GM12878 (cell line): ENCODE measurements at regions not wholly inside any gene's neighbourhood (a gene's known extent, or its start where the extent isn't known, plus 50 kb on each side); places are given as distances from the start of the nearest gene placed in this dataset.

Experiments used
- BRCA1 ChIP-seq: IDR thresholded peaks from 2 replicates; pipeline ENCODE4 v1.6.1; 2011; ENCODE audit warnings: low read depth, low read length, improper control_type of control experiment
- DPF2 ChIP-seq: fragments of 450-650 bp; IDR thresholded peaks from 2 replicates; pipeline ENCODE4 v1.6.1; 2017; ENCODE audit warnings: mild to moderate bottlenecking
- EZH2 ChIP-seq: IDR thresholded peaks from 2 replicates; pipeline ENCODE4 v1.6.1; 2012; ENCODE audit warnings: low read depth, mild to moderate bottlenecking, control low read depth, inconsistent platforms, low read length, borderline replicate concordance; ENCODE audit not compliant: control insufficient read depth
- IKZF2 ChIP-seq, 2 experiments: fragments of 450-650 bp; IDR thresholded peaks; 2 replicates each; pipeline ENCODE4 v1.6.1; 2017; ENCODE audit warnings: mild to moderate bottlenecking in 2 of 2, moderate library complexity in 2 of 2
- KAT2A ChIP-seq: conservative IDR thresholded peaks from 2 replicates; pipeline ENCODE4 v1.6.1; 2011; ENCODE audit warnings: low read depth, low read length; ENCODE audit not compliant: control insufficient read depth
- KDM1A ChIP-seq: fragments of 200-600 bp; sonication (generic); IDR thresholded peaks from 2 replicates; pipeline ENCODE4 v1.6.1; 2016; ENCODE audit warnings: borderline replicate concordance
- MTA3 ChIP-seq: IDR thresholded peaks from 2 replicates; pipeline ENCODE4 v1.6.1; 2012; ENCODE audit warnings: low read length, inconsistent platforms, borderline replicate concordance
- NFYB ChIP-seq: IDR thresholded peaks from 2 replicates; pipeline ENCODE4 v1.6.1; 2011; ENCODE audit warnings: low read depth, mild to moderate bottlenecking, low read length, improper control_type of control experiment, moderate library complexity; ENCODE audit not compliant: insufficient read depth
- POLR2AphosphoS2 ChIP-seq: IDR thresholded peaks from 2 replicates; pipeline ENCODE4 v1.6.1; 2011; ENCODE audit warnings: low read depth, mild to moderate bottlenecking, low read length, improper control_type of control experiment, moderate library complexity
- RUNX3 ChIP-seq: IDR thresholded peaks from 2 replicates; pipeline ENCODE4 v1.6.1; 2012; ENCODE audit warnings: low read length, inconsistent platforms
- SMC3 ChIP-seq: IDR thresholded peaks from 2 replicates; pipeline ENCODE4 v1.6.1; 2011; ENCODE audit warnings: low read length, improper control_type of control experiment, borderline replicate concordance
- SREBF2 ChIP-seq: IDR thresholded peaks from 2 replicates; pipeline ENCODE4 v1.6.1; 2012; ENCODE audit warnings: mild to moderate bottlenecking, low read length
- TCF12 ChIP-seq: IDR thresholded peaks from 2 replicates; pipeline ENCODE4 v1.6.1; 2011; ENCODE audit warnings: low read depth, mild to moderate bottlenecking, low read length
- ZSCAN29 ChIP-seq: fragments of 450-650 bp; IDR thresholded peaks from 2 replicates; pipeline ENCODE4 v1.6.1; 2017; ENCODE audit warnings: mild to moderate bottlenecking, moderate library complexity
- TF ChIP-seq, protein P1 (sequence below): fragments of 450-650 bp; IDR thresholded peaks from 2 replicates; pipeline ENCODE4 v1.6.1; 2016; ENCODE audit warnings: mild to moderate bottlenecking
- TF ChIP-seq, protein P2 (sequence below): fragments of 450-650 bp; IDR thresholded peaks from 2 replicates; pipeline ENCODE4 v1.6.1; 2017; ENCODE audit warnings: mild to moderate bottlenecking, low read depth, inconsistent platforms; ENCODE audit not compliant: poor library complexity, severe bottlenecking
- TF ChIP-seq, protein P3 (sequence below): fragments of 450-650 bp; IDR thresholded peaks from 2 replicates; pipeline ENCODE4 v1.6.1; 2017; ENCODE audit warnings: mild to moderate bottlenecking
- TF ChIP-seq, protein P4 (sequence below): fragments of 450-650 bp; formaldehyde crosslinking; IDR thresholded peaks from 2 replicates; pipeline ENCODE4 v1.5.0; 2022; ENCODE audit warnings: mild to moderate bottlenecking, missing genetic modification characterization
- TF ChIP-seq, protein P5 (sequence below): IDR thresholded peaks from 2 replicates; pipeline ENCODE4 v1.6.1; 2012; ENCODE audit warnings: low read depth, low read length, improper control_type of control experiment
- TF ChIP-seq, protein P6 (sequence below): fragments of 150-350 bp; IDR thresholded peaks from 2 replicates; pipeline ENCODE4 v1.6.1; 2014; ENCODE audit warnings: mild to moderate bottlenecking, low read depth, low read length

DNA sequence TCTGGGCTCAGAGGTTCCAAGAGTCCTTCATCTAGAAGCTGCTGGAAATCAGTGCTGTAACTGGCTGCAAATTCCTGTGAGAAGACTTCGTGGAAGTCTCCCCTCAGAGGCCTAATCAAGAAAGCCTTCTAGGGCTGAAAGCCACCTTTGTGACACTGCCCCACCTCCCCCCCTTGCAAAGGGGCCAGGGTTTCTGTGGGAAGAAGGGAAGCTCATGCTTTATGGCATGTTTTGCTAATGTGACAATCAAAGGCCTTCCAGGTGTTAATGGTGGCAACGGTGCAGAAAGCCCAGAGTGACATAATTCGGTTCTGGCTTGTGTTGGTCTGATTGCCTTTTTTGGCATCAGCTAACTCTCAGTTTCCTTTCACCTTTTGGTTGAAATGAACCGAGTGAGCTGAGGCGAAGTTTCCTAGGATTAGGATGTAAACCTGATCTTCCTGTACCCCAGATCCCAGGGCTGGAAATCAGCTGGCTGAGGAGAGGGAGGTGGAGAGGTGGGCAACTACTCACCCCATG lies 126.9 kb upstream of the TRIB2 start (continued):
- TF ChIP-seq, protein P1, sequence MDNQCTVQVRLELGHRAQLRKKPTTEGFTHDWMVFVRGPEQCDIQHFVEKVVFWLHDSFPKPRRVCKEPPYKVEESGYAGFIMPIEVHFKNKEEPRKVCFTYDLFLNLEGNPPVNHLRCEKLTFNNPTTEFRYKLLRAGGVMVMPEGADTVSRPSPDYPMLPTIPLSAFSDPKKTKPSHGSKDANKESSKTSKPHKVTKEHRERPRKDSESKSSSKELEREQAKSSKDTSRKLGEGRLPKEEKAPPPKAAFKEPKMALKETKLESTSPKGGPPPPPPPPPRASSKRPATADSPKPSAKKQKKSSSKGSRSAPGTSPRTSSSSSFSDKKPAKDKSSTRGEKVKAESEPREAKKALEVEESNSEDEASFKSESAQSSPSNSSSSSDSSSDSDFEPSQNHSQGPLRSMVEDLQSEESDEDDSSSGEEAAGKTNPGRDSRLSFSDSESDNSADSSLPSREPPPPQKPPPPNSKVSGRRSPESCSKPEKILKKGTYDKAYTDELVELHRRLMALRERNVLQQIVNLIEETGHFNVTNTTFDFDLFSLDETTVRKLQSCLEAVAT, result no peak
- TF ChIP-seq POLR2AphosphoS2 (no peak), EZH2 (no peak), SREBF2 (no peak), BRCA1 (no peak), DPF2 (no peak), KAT2A (no peak), MTA3 (no peak), TCF12 (no peak), SMC3 (no peak), NFYB (no peak), KDM1A (no peak), RUNX3 (0 out of 2 replicates have a peak, but pooled peaks have one; percentile 14), IKZF2 (IDR thresholded peaks at IDR 0.05) (0 out of 4 replicates have a peak, but pooled peaks of 1 of the 2 experiments have one; percentile 14), ZSCAN29 (no peak)
- TF ChIP-seq, protein P2, sequence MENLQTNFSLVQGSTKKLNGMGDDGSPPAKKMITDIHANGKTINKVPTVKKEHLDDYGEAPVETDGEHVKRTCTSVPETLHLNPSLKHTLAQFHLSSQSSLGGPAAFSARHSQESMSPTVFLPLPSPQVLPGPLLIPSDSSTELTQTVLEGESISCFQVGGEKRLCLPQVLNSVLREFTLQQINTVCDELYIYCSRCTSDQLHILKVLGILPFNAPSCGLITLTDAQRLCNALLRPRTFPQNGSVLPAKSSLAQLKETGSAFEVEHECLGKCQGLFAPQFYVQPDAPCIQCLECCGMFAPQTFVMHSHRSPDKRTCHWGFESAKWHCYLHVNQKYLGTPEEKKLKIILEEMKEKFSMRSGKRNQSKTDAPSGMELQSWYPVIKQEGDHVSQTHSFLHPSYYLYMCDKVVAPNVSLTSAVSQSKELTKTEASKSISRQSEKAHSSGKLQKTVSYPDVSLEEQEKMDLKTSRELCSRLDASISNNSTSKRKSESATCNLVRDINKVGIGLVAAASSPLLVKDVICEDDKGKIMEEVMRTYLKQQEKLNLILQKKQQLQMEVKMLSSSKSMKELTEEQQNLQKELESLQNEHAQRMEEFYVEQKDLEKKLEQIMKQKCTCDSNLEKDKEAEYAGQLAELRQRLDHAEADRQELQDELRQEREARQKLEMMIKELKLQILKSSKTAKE, result no peak
- TF ChIP-seq, protein P3, sequence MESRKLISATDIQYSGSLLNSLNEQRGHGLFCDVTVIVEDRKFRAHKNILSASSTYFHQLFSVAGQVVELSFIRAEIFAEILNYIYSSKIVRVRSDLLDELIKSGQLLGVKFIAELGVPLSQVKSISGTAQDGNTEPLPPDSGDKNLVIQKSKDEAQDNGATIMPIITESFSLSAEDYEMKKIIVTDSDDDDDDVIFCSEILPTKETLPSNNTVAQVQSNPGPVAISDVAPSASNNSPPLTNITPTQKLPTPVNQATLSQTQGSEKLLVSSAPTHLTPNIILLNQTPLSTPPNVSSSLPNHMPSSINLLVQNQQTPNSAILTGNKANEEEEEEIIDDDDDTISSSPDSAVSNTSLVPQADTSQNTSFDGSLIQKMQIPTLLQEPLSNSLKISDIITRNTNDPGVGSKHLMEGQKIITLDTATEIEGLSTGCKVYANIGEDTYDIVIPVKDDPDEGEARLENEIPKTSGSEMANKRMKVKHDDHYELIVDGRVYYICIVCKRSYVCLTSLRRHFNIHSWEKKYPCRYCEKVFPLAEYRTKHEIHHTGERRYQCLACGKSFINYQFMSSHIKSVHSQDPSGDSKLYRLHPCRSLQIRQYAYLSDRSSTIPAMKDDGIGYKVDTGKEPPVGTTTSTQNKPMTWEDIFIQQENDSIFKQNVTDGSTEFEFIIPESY, result no peak
- TF ChIP-seq, protein P4, sequence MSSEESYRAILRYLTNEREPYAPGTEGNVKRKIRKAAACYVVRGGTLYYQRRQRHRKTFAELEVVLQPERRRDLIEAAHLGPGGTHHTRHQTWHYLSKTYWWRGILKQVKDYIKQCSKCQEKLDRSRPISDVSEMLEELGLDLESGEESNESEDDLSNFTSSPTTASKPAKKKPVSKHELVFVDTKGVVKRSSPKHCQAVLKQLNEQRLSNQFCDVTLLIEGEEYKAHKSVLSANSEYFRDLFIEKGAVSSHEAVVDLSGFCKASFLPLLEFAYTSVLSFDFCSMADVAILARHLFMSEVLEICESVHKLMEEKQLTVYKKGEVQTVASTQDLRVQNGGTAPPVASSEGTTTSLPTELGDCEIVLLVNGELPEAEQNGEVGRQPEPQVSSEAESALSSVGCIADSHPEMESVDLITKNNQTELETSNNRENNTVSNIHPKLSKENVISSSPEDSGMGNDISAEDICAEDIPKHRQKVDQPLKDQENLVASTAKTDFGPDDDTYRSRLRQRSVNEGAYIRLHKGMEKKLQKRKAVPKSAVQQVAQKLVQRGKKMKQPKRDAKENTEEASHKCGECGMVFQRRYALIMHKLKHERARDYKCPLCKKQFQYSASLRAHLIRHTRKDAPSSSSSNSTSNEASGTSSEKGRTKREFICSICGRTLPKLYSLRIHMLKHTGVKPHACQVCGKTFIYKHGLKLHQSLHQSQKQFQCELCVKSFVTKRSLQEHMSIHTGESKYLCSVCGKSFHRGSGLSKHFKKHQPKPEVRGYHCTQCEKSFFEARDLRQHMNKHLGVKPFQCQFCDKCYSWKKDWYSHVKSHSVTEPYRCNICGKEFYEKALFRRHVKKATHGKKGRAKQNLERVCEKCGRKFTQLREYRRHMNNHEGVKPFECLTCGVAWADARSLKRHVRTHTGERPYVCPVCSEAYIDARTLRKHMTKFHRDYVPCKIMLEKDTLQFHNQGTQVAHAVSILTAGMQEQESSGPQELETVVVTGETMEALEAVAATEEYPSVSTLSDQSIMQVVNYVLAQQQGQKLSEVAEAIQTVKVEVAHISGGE, result no peak
- TF ChIP-seq, protein P5, sequence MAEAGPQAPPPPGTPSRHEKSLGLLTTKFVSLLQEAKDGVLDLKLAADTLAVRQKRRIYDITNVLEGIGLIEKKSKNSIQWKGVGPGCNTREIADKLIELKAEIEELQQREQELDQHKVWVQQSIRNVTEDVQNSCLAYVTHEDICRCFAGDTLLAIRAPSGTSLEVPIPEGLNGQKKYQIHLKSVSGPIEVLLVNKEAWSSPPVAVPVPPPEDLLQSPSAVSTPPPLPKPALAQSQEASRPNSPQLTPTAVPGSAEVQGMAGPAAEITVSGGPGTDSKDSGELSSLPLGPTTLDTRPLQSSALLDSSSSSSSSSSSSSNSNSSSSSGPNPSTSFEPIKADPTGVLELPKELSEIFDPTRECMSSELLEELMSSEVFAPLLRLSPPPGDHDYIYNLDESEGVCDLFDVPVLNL, result no peak
- TF ChIP-seq, protein P6, sequence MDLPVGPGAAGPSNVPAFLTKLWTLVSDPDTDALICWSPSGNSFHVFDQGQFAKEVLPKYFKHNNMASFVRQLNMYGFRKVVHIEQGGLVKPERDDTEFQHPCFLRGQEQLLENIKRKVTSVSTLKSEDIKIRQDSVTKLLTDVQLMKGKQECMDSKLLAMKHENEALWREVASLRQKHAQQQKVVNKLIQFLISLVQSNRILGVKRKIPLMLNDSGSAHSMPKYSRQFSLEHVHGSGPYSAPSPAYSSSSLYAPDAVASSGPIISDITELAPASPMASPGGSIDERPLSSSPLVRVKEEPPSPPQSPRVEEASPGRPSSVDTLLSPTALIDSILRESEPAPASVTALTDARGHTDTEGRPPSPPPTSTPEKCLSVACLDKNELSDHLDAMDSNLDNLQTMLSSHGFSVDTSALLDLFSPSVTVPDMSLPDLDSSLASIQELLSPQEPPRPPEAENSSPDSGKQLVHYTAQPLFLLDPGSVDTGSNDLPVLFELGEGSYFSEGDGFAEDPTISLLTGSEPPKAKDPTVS, result no peak
